ENCODE measurements at regions not wholly inside any gene's neighbourhood (a gene's known extent, or its start where the extent isn't known, plus 50 kb on each side); places are given as distances from the start of the nearest gene placed in this dataset.

- no peaks in the 10 kb centered on the region for H3K4me1 ChIP-seq (ENCODE audit: control insufficient read depth in 4 of 4, insufficient read depth in 4 of 4, low read length in 3 of 4)
- peaks cover 3 to 7% (median 6%) of the 10 kb centered on the region in 4 donors for H3K9me3 ChIP-seq (ENCODE audit: control insufficient read depth in 4 of 4, low read length in 3 of 4)
- no peaks in the 10 kb centered on the region for H3K27me3 ChIP-seq (ENCODE audit: control insufficient read depth in 4 of 4, insufficient read depth in 4 of 4, low read length in 3 of 4)
- no peak overlapping the region for H3K27ac ChIP-seq (ENCODE audit: low read depth in 1 of 2, low read length in 2 of 2)
- 95% methylated on average over 15 of the region's 15 CpGs for WGBS
- no peaks in the 10 kb centered on the region for H3K36me3 ChIP-seq (ENCODE audit: control insufficient read depth in 4 of 4, insufficient read depth in 3 of 4, low read depth in 1 of 4, low read length in 3 of 4)
- H3K4me3 ChIP-seq (ENCODE audit: low read depth in 1 of 3, low read length in 3 of 3): no peak overlapping the region
- DNase-seq (ENCODE audit: low spot score): no peak
- TF ChIP-seq JUND (IDR thresholded peaks at IDR 0.05) (no peak), SP1 (IDR thresholded peaks at IDR 0.05) (no peak), ZBTB33 (IDR thresholded peaks at IDR 0.05) (no peak), ATF3 (IDR thresholded peaks at IDR 0.05) (no peak), RXRA (IDR thresholded peaks at IDR 0.05) (no peak), HNF4G (IDR thresholded peaks at IDR 0.05) (no peak), NR2F2 (IDR thresholded peaks at IDR 0.05) (no peak), TAF1 (conservative IDR thresholded peaks at IDR 0.05) (no peak), EGR1 (IDR thresholded peaks at IDR 0.05; ENCODE audit: low read depth in 2 of 2) (no peak), YY1 (IDR thresholded peaks at IDR 0.05) (no peak), FOXA2 (IDR thresholded peaks at IDR 0.05) (no peak), RAD21 (IDR thresholded peaks at IDR 0.05) (no peak), HNF4A (conservative IDR thresholded peaks at IDR 0.05) (no peak), GABPA (IDR thresholded peaks at IDR 0.05 in 1 of 2, conservative IDR thresholded peaks at IDR 0.05 in 1 of 2) (no peak), MAX (IDR thresholded peaks at IDR 0.05) (no peak), CTCF (IDR thresholded peaks at IDR 0.05; ENCODE audit: low read depth, low read length, missing input control) (no peak)
- H3K9ac ChIP-seq (ENCODE audit: low read depth in 1 of 2, low read length in 2 of 2): no peak overlapping the region
Measured at GRCh38 chr15:62218841-62219240, 53.8 kb upstream of the C2CD4B start.

- WGBS: 91% methylated on average over 5 of the region's 5 CpGs
- Histone ChIP-seq H3K4me1 (ENCODE audit: control insufficient read depth in 4 of 4, insufficient read depth in 4 of 4, low read length in 3 of 4) (no peaks in the 10 kb centered on the region), H3K9ac (ENCODE audit: low read depth in 1 of 2, low read length in 2 of 2) (no peak overlapping the region), H3K9me3 (ENCODE audit: control insufficient read depth in 4 of 4, low read length in 3 of 4) (peaks cover 3 to 7% (median 6%) of the 10 kb centered on the region in 4 donors), H3K36me3 (ENCODE audit: control insufficient read depth in 4 of 4, insufficient read depth in 3 of 4, low read depth in 1 of 4, low read length in 3 of 4) (no peaks in the 10 kb centered on the region), H3K27ac (ENCODE audit: low read depth in 1 of 2, low read length in 2 of 2) (no peak overlapping the region), H3K27me3 (ENCODE audit: control insufficient read depth in 4 of 4, insufficient read depth in 4 of 4, low read length in 3 of 4) (no peaks in the 10 kb centered on the region), H3K4me3 (ENCODE audit: low read depth in 1 of 3, low read length in 3 of 3) (no peak overlapping the region)
- TF ChIP-seq FOXA1 (IDR thresholded peaks at IDR 0.05): no peak
- no peak for TF ChIP-seq HNF4A (conservative IDR thresholded peaks at IDR 0.05)
- TF ChIP-seq ZBTB33 (IDR thresholded peaks at IDR 0.05): no peak
- TF ChIP-seq MAX (IDR thresholded peaks at IDR 0.05): no peak
- no peak for TF ChIP-seq RXRA (IDR thresholded peaks at IDR 0.05)
- TF ChIP-seq SP1 (IDR thresholded peaks at IDR 0.05): no peak
- no peak for TF ChIP-seq CTCF (IDR thresholded peaks at IDR 0.05; ENCODE audit: low read depth, low read length, missing input control)
- TF ChIP-seq JUND (IDR thresholded peaks at IDR 0.05): no peak
- no peak for DNase-seq (ENCODE audit: low spot score)
Measured at GRCh38 chr15:62219799-62220198, 54.7 kb upstream of the C2CD4B start.

All from liver (tissue), 8 donors.